Upper lobe of left lung (tissue), 6 donors: ENCODE measurements at regions not wholly inside any gene's neighbourhood (a gene's known extent, or its start where the extent isn't known, plus 50 kb on each side); places are given as distances from the start of the nearest gene placed in this dataset.

Experiments
- ATAC-seq, 2 donors: fragments of 200-7000 bp; cut with Tn5 transposase; one replicate each; pipeline ENCODE4 v1.9.1; 2022; ENCODE audit warnings: mild to moderate bottlenecking in 2 of 2, moderate library complexity in 2 of 2; ENCODE audit not compliant: low FRiP score in 2 of 2
- DNase-seq, 2 donors: peaks; one replicate each; pipeline ENCODE4 v3.0.0-alpha.2; 2019 to 2020
- H3K27ac ChIP-seq, 4 donors: fragments of 200-600 bp; sonication (generic); one replicate each; pipeline ENCODE4 v1.5.1; 2016 to 2019
- H3K27me3 ChIP-seq, 4 donors: fragments of 200-600 bp; sonication (generic); one replicate each; pipeline ENCODE4 v1.5.1; 2017 to 2019
- H3K36me3 ChIP-seq, 4 donors: fragments of 200-600 bp; sonication (generic); one replicate each; pipeline ENCODE4 v1.5.1; 2016 to 2019
- H3K4me1 ChIP-seq, 4 donors: fragments of 200-600 bp; sonication (generic); one replicate each; pipeline ENCODE4 v1.5.1; 2018 to 2019
- H3K4me3 ChIP-seq, 4 donors: fragments of 200-600 bp; sonication (generic); one replicate each; pipeline ENCODE4 v1.5.1; 2017 to 2019; ENCODE audit warnings: mild to moderate bottlenecking in 2 of 4, moderate library complexity in 1 of 4
- H3K9me3 ChIP-seq, 4 donors: fragments of 200-600 bp; sonication (generic); one replicate each; pipeline ENCODE4 v1.5.1; 2018 to 2019
- CTCF ChIP-seq, 6 experiments: fragments of 450-650 bp in 4 of 6; fragments of 200-600 bp in 2 of 6; sonication (generic) in 2 of 6; IDR thresholded peaks; one replicate each; pipeline ENCODE4 v1.5.1; 2016 to 2019; ENCODE audit warnings: antibody characterized with exemption in 6 of 6
- EP300 ChIP-seq, 4 donors: sonication (generic); formaldehyde crosslinking; IDR thresholded peaks; one replicate each; pipeline ENCODE4 v1.5.1; 2017; ENCODE audit warnings: antibody characterized with exemption in 4 of 4, control low read depth in 2 of 4
- POLR2A ChIP-seq, 4 donors: fragments of 450-650 bp; IDR thresholded peaks; one replicate each; pipeline ENCODE4 v1.5.1; 2016 to 2017; ENCODE audit warnings: antibody characterized with exemption in 4 of 4, mild to moderate bottlenecking in 2 of 4
- POLR2AphosphoS5 ChIP-seq, 2 donors: sonication (generic); formaldehyde crosslinking; IDR thresholded peaks; one replicate each; pipeline ENCODE4 v1.5.1; 2017; ENCODE audit warnings: antibody characterized with exemption in 2 of 2
- WGBS, 2 donors: methylation state at CpG; one replicate each; pipeline ENCODE4 v1.1.5; 2017 to 2018; 5-methylcytosine and 5-hydroxymethylcytosine counted together
- donor health status: DM: no; HTN: no; CAD: no; lungs with moderate emphysema.
- donor health status: DM: no; HTN: yes; CAD: no; lungs with severe emphysema.

- WGBS, 2 donors = 89 to 98% methylated on average over 7 of the region's 7 CpGs
- H3K27ac ChIP-seq = no peak overlapping the region
- ATAC-seq (no peak), DNase-seq (no peak)
- TF ChIP-seq CTCF (IDR thresholded peaks at IDR 0.05) (no peak), POLR2A (IDR thresholded peaks at IDR 0.05) (no peak), POLR2AphosphoS5 (IDR thresholded peaks at IDR 0.05) (no peak), EP300 (IDR thresholded peaks at IDR 0.05) (no peak)
- H3K27me3 ChIP-seq = no peaks in the 10 kb centered on the region
- H3K4me1 ChIP-seq = no peaks in the 10 kb centered on the region
- no peaks in the 10 kb centered on the region for H3K9me3 ChIP-seq
- H3K36me3 ChIP-seq = no peaks in the 10 kb centered on the region
- H3K4me3 ChIP-seq = no peak overlapping the region
Observed at GRCh38 chr6:169078399-169079145, 175.1 kb downstream of the THBS2 start.

- DNase-seq = no peak
- WGBS, 2 donors = 82% methylated on average over 9 of the region's 9 CpGs
Observed at GRCh38 chr6:169075915-169076654, 177.6 kb downstream of the THBS2 start.

GRCh38 chr6:169075211-169075914, 178.3 kb downstream of the THBS2 start:
- Histone ChIP-seq H3K4me1 (no peaks in the 10 kb centered on the region), H3K27ac (peak overlapping the region in 2 of 4 donors; percentile 1 to 43), H3K4me3 (no peak overlapping the region), H3K27me3 (no peaks in the 10 kb centered on the region), H3K9me3 (no peaks in the 10 kb centered on the region), H3K36me3 (no peaks in the 10 kb centered on the region)
- WGBS, 2 donors = 70 to 72% methylated on average over 19 of the region's 19 CpGs
- TF ChIP-seq POLR2AphosphoS5 (IDR thresholded peaks at IDR 0.05) = peak; percentile 51 to 57
- TF ChIP-seq CTCF (IDR thresholded peaks at IDR 0.05) = no peak
- peak; percentile 19 to 62 for ATAC-seq
- no peak for DNase-seq

More at GRCh38 chr6:169075915-169076654, 177.6 kb downstream of the THBS2 start:
- H3K9me3 ChIP-seq = no peaks in the 10 kb centered on the region
- no peak overlapping the region for H3K27ac ChIP-seq
- H3K4me1 ChIP-seq = no peaks in the 10 kb centered on the region
- H3K27me3 ChIP-seq = no peaks in the 10 kb centered on the region
- TF ChIP-seq POLR2AphosphoS5 (IDR thresholded peaks at IDR 0.05) (no peak), EP300 (IDR thresholded peaks at IDR 0.05) (no peak), CTCF (IDR thresholded peaks at IDR 0.05) (no peak), POLR2A (IDR thresholded peaks at IDR 0.05) (no peak)
- H3K36me3 ChIP-seq = no peaks in the 10 kb centered on the region
- H3K4me3 ChIP-seq = no peak overlapping the region
- no peak for ATAC-seq

GRCh38 chr6:169074526-169074925, 179.1 kb downstream of the THBS2 start:
- Histone ChIP-seq H3K4me1 (no peaks in the 10 kb centered on the region), H3K27me3 (no peaks in the 10 kb centered on the region), H3K27ac (no peak overlapping the region), H3K9me3 (no peaks in the 10 kb centered on the region), H3K36me3 (no peaks in the 10 kb centered on the region), H3K4me3 (no peak overlapping the region)
- 48 to 62% methylated on average over 4 of the region's 4 CpGs for WGBS, 2 donors
- no peak for DNase-seq
- no peak for ATAC-seq
- TF ChIP-seq POLR2A (IDR thresholded peaks at IDR 0.05) (no peak), EP300 (IDR thresholded peaks at IDR 0.05) (no peak), CTCF (IDR thresholded peaks at IDR 0.05) (no peak), POLR2AphosphoS5 (IDR thresholded peaks at IDR 0.05) (no peak)
